NOMO-1 treated with dmso at 0.1 percent for 144 hours (cell line): ENCODE measurements at regions not wholly inside any gene's neighbourhood (a gene's known extent, or its start where the extent isn't known, plus 50 kb on each side); places are given as distances from the start of the nearest gene placed in this dataset.
"Not testable (repeated sequence)": the region's sequence is repeated elsewhere in the genome, so short reads cannot be mapped to it uniquely, and the experiment has no call there.

Source experiments
- DNase-seq: peaks from one replicate; lab custom pipeline; 2025; ENCODE audit not compliant: unreplicated experiment; lab: John Stamatoyannopoulos, UW

- DNase-seq, result no peak
These were observed 606.0 kb upstream of the PITX2 start for GRCh38 chr4:111228874-111229273.

DNA sequence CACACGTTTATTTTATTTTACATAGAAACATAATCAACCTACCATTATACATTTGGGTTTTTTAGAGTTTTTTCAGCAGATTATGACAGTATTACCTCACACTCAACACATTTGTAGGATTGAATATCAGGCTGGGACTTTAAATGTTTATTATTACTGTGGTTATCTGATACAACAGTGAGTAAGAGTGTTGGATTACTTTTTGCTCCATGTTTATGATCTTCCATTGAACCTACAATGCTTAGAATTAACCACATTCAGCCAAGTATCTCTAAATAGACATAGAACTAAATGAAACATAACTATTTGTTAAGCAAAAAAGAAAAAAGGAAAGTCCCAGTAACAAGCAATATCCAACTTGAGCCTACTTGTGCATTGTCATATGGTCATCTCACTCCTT, 607.4 kb upstream of the PITX2 start:
- DNase-seq, result no peak

DNA sequence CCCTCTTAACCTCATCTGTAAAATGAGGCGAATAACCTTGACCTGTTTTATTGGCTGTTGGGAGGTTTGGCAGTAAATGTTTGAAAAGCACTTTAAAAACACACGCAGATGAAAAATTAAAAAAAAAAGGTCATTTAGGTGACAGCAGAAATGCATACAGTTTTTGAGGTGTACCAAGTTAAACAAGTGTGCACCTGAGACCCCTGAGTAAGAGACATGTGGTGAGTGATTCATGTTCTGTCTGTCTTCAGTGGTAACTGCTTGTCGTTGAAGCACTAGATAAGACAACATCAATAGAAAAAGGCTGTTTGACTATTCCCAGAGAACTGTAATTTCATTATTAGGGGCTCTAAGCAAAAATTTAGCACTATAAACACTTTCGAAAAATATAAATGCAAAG, 608.4 kb upstream of the PITX2 start:
- DNase-seq, result no peak

GRCh38 chr4:111234939-111235338, 612.1 kb upstream of the PITX2 start:
- no peak for DNase-seq

DNA sequence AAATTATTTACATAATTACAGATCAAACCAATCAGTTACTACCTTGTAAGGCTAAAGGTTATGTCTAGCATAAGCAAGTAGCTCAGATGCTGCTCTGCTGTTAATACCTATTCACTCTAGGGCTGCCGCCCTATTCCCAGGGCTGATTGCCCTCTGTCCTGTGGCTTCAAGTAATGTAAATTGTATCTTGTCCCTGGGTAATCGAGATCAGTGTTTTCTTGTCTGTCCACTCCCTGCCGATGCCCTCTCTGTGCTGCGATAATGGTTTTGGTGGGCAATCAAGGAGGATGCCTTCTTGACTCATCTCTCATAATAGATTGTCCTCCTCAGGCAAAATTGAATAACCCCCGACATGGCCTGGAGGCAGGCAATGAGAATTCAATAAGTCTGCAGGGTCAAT, 641.0 kb upstream of the PITX2 start:
- no peak for DNase-seq

DNA sequence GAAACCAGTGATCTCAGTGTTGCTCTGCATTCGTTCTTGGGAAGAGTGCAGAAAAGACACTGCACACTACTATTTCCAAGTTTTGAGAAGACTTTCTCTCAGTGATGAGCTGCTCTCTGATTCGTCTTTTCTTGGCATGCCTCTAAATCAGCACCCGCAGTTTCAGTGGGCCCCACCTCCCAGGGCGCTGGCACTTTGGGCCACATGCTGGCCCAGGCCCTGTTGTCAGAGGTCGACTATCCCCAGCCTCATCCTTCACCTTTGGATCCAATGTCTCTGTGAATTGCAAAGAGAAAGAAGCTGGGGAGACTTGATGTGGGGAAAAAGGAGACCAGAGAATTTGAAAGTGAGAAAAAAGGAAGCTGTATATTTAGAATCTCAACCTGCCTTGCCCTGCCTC, 644.1 kb upstream of the PITX2 start:
- no peak for DNase-seq

DNA sequence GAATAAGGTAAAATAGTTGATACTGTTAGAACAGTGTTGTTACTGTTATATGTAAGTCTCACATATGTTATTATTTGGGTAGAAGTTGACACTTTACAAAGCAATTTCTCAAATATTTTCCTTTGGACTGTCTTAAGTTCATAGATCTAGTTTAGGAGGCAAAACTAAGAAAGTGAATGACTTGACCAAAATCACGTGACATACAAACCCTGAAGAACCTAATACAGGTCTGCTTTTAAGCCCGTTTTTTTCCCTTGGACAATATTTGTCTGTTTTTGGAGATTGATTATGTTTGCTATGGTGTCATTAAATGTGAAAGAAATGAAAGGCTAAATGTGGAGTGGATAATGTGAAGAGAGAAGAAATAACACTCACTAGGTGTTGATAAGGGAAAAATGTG, 644.9 kb upstream of the PITX2 start:
- no peak for DNase-seq

- no peak for DNase-seq
These were observed 646.0 kb upstream of the PITX2 start for GRCh38 chr4:111268769-111269414.

DNA sequence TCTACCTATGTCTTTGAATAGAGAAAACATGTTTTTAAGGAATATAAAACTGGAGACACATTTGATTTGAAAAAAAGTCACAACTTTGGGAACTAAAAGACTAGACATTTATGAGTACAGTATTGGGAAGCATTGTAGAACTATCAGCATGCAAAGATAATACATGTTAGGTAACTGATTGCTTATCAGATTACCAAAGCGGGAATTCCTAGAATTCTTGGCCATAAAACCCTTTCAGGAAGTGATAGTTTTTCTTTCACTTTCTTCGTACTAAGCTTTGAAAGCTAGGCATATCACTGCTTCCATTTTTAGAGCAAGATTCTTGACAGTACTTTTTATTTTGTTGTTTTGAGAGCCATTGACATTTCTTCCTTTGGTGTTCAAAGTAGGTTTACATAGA, 646.6 kb upstream of the PITX2 start:
- DNase-seq, result no peak

GRCh38 chr4:111274060-111274459, 651.2 kb upstream of the PITX2 start:
- no peak for DNase-seq

- DNase-seq, result no peak
These were observed 651.6 kb upstream of the PITX2 start for GRCh38 chr4:111274486-111274885.

- DNase-seq, result no peak
These were observed 658.3 kb upstream of the PITX2 start for GRCh38 chr4:111281219-111281618.

DNA sequence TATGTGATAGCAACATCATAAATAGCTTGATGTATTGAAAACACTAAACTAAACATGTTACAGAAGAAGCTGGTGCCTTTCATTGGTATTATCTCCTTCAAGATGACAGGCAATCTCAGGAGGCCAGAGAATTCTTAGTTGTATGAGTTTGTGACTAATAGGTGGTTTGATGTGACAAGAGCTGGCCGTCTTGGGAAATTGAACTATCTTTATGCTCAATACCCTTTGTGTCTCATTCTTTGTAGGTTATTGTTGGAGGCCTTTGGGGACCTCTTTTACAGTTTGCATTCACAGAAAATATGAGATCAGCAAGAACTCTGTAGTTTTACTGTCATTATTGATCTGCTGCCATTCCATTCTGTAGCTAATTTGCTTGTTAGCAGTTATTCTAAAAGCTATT, 659.2 kb upstream of the PITX2 start:
- DNase-seq, result no peak

DNA sequence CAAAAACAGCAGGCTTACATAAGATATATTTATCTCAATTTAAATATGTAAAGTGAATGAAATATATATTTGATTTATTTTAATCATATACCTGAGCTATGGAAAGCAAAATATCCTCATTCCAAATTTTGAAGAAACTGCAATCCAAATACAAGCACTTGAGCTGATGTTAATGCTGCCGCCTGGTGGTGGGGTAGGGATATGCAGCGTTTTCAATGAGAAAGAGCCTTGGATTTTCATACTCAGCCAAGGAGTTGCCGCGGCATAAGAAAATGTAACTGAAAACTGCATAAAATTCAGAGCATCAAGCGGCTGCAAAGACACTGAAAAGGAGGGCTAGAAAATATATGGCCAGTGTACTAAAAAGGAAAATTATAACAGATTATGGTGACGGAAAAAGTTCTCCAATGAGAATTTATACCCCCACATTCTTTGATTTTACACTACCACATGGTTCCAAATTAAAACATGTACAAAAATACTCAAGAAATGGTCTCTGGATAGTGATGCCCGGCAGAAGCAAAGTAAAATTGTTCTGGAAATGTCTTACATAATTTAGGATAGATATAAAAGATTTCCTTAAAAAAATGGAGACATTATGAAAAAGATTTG, 660.3 kb upstream of the PITX2 start:
- peak; percentile 24 for DNase-seq

- DNase-seq, result no peak
These were observed 673.6 kb upstream of the PITX2 start for GRCh38 chr4:111296466-111296865.

GRCh38 chr4:111303806-111304205, 680.9 kb upstream of the PITX2 start:
- DNase-seq, result no peak

GRCh38 chr4:111323496-111323895, 700.6 kb upstream of the PITX2 start:
- no peak for DNase-seq

- no peak for DNase-seq
These were observed 701.0 kb upstream of the PITX2 start for GRCh38 chr4:111323916-111324315.

GRCh38 chr4:111326450-111326849, 703.6 kb upstream of the PITX2 start:
- DNase-seq, result no peak

DNA sequence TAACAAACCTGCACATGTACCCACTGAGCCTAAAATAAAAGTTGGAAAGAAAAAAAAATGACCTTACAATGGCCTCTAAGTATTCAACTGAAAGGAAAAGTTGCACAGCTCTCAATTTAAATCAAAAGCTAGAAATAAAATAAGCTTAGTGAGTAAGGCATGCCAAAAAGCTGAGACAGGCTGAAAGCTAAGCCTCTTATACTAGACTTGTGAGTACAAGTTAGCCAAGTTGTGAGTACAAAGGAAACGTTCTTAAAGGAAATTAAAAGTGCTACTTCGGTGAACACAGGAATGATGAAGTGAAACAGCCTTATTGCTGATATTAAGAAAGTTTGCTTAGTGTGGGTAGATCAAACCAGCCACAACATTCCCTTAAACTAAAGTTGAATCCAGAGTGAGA, 707.9 kb upstream of the PITX2 start:
- DNase-seq, result no peak

- no peak for DNase-seq
These were observed 711.5 kb upstream of the PITX2 start for GRCh38 chr4:111334361-111334760.

DNA sequence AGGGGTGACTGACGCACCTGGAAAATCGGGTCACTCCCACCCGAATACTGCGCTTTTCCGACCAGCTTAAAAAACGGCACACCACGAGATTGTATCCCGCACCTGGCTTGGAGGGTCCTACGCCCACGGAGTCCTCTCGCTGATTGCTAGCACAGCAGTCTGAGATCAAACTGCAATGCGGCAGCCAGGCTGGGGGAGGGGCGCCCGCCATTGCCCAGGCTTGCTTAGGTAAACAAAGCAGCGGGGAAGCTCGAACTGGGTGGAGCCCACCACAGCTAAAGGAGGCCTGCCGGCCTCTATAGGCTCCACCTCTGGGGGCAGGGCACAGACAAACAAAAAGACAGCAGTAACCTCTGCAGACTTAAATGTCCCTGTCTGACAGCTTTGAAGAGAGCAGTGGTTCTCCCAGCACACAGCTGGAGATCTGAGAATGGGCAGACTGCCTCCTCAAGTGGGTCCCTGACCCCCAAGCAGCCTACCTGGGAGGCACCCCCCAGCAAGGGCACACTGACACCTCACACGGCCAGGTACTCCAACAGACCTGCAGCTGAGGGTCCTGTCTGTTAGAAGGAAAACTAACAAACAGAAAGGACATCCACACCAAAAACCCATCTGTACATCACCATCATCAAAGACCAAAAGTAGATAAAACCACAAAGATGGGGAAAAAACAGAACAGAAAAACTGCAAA, 714.5 kb upstream of the PITX2 start:
- DNase-seq, result not testable (repeated sequence)

- DNase-seq, result no peak
These were observed 736.7 kb upstream of the PITX2 start for GRCh38 chr4:111359602-111360001.
